ENCODE measurements at regions not wholly inside any gene's neighbourhood (a gene's known extent, or its start where the extent isn't known, plus 50 kb on each side); places are given as distances from the start of the nearest gene placed in this dataset.

DNA sequence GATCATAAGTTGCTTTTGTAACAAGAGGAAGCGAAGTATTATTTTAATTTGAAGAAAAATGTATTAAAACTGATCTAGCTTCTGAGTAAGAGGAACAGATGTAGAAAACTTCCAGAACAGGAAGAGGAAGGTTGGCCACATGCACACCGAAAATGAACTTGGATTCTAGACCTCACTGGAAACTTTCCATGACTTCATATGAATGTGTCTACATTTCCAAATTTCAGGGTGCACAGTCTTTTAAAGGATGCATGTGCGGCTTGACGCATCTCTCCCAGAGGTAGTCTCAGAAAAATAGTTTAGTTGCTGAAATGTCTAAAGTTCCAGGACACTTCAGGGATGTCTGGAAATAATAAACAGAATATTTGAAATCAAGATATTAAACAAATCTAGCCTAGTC lies 275.1 kb upstream of the MYOCD start:
- no peak overlapping the region for H3K4me3 ChIP-seq (ENCODE audit: low read depth, low read length)
- TF ChIP-seq, protein P1, sequence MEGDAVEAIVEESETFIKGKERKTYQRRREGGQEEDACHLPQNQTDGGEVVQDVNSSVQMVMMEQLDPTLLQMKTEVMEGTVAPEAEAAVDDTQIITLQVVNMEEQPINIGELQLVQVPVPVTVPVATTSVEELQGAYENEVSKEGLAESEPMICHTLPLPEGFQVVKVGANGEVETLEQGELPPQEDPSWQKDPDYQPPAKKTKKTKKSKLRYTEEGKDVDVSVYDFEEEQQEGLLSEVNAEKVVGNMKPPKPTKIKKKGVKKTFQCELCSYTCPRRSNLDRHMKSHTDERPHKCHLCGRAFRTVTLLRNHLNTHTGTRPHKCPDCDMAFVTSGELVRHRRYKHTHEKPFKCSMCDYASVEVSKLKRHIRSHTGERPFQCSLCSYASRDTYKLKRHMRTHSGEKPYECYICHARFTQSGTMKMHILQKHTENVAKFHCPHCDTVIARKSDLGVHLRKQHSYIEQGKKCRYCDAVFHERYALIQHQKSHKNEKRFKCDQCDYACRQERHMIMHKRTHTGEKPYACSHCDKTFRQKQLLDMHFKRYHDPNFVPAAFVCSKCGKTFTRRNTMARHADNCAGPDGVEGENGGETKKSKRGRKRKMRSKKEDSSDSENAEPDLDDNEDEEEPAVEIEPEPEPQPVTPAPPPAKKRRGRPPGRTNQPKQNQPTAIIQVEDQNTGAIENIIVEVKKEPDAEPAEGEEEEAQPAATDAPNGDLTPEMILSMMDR (IDR thresholded peaks at IDR 0.05; ENCODE audit: borderline replicate concordance, insufficient read depth, low read depth, low read length) = no peak

DNA sequence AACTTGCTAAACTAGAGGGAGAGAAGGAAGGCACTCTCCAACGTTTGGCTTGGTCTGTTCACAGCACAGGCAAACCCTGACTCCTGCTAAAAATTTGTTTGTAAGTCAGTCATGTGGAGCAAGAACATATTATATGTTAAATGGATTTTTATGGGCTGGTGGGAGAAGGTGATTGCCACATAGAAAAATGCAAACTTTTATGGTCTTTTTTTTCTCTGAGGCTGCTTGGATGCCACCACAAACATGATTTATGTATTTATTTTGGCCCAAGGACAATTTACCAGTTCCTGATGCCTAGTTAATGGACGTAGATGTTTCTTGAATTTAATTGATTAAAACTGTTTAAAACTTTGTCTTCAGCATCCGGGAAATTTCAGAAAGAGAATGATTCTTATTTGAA lies 274.2 kb upstream of the MYOCD start:
- TF ChIP-seq, protein P1 (IDR thresholded peaks at IDR 0.05; ENCODE audit: borderline replicate concordance, insufficient read depth, low read depth, low read length) = no peak
- H3K4me3 ChIP-seq (ENCODE audit: low read depth, low read length) = no peak overlapping the region

DNA sequence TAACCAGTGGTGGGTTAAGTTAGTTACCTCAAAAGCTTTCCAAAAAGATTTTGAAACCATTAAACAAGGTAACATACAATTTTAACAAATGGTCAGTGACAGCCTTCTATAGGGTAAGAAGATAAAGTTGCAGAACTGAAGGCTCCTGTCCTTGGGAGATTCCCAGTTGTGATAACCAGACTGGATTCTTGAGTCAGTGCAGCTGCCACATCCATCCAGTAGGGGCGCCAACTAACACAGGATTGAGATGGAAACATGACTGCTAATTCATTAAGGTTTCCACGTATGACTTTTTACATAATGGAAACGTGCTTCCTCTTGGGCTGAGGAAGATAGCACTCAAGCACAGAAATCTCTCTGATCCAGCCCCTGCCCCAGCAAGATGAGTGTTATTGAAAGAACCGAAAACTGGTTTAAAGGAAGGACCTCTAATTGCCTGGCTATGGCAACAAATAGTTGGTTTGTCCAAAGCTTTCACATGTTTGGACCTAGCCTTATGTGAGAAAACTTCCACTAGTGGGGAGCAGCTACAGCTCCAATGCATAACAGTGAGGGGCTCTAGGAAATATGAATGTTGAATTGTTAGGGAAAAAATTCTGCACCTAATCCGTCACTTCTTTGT lies 269.8 kb upstream of the MYOCD start:
- TF ChIP-seq, protein P1 (IDR thresholded peaks at IDR 0.05; ENCODE audit: borderline replicate concordance, insufficient read depth, low read depth, low read length) = peak; percentile 65

DNA sequence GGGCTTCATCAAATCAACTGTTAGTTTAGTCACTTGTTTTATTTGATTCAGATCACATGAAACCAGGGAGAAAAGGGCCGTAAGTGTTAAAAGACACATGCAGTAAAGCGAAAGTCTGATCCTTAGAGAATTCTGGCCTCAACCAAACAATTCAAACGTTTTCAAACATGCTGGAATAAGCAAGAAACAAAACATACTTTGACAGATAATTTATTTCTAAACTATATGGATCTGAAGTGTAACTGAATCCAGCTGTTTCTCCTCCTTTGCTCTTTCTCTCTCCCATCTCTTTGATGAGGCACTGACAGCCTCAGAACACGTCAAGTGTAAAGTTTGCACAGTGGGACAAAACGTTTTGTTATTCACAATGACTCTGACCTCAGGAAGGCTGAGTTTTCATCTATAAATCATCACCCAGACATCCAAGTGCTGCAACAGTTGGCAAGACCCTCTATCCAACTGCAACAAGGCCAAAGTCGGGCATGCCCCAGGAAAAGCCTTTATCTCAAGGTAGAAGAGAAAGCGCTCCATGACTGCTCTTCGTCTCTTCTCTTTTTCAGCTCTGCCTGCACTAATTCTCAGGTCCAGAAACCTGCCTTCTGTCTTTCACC lies 267.1 kb upstream of the MYOCD start:
- no peak overlapping the region for H3K4me3 ChIP-seq (ENCODE audit: low read depth, low read length)
- TF ChIP-seq, protein P1 (IDR thresholded peaks at IDR 0.05; ENCODE audit: borderline replicate concordance, insufficient read depth, low read depth, low read length) = no peak

More for the DNA sequence above, 269.8 kb upstream of the MYOCD start:
- no peak overlapping the region for H3K4me3 ChIP-seq (ENCODE audit: low read depth, low read length)

DNA sequence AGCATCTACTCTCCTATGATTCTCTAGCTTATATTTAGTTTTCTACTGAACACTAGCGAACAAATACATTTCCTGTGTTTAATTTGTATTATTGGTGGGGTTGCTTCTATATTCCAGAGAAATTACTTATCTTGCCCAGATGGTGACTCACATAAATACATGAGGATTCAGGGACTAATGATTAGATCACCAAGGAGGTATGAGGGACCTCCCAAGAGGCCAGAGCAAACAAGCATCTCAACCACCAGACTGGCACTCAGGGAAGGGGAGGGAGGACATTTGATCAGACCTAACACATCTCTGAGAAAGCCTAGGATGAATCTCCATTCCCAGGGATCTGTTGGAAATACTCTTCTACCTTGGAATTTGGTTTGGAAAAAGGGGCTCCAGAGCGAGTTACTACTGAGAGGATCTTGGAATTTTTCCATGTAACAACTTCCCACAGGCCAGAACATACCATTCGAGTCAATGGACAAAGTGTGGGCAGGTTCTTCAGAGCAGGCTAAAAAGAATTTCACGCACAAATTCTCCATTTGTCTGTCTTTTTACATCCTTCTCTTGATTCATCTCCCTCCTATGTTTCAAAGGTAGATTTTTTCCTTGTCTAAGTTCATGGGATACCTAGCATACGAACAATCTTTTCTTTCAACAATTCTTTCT lies 262.6 kb upstream of the MYOCD start:
- no peak overlapping the region for H3K4me3 ChIP-seq (ENCODE audit: low read depth, low read length)
- TF ChIP-seq, protein P1 (IDR thresholded peaks at IDR 0.05; ENCODE audit: borderline replicate concordance, insufficient read depth, low read depth, low read length) = no peak

DNA sequence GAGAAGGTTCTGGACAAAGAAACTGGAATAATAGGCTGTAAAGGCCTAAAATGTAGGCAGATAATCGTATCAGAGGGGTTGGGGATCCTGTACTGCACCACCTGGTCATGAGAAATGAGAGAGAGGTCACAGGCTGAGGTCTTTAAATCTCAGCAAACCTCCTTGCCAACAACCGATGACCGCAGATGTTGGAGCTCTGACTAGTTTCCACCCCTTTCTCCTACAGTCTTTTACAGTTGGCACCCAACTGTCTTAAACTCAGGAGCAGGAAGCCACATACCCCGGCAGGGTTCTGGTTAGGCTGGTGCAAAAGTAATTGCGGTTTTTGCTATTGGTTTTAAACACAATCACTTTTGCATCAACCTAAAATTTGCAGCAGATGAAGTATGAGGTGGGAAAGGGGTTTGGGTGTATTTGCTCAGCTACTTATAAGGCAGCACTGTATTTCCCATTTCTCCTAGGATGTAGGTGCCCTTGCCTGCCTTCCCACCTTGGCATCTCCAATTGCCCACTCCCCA lies 261.8 kb upstream of the MYOCD start:
- H3K4me3 ChIP-seq (ENCODE audit: low read depth, low read length) = no peak overlapping the region

More for the DNA sequence above, 261.8 kb upstream of the MYOCD start:
- TF ChIP-seq, protein P1 (IDR thresholded peaks at IDR 0.05; ENCODE audit: borderline replicate concordance, insufficient read depth, low read depth, low read length) = no peak
